Ovary (tissue), 3 donors: ENCODE measurements at regions not wholly inside any gene's neighbourhood (a gene's known extent, or its start where the extent isn't known, plus 50 kb on each side); places are given as distances from the start of the nearest gene placed in this dataset.

Experiments
- POLR2A ChIP-seq: fragments of 450-650 bp; IDR thresholded peaks from one replicate; pipeline ENCODE4 v1.6.1; 2017; ENCODE audit warnings: antibody characterized with exemption, mild to moderate bottlenecking, moderate library complexity
- TF ChIP-seq, protein P1 (sequence below), 3 donors: fragments of 450-650 bp in 2 of 3; fragments of 200-600 bp in 1 of 3; IDR thresholded peaks; one replicate each; pipeline versions ENCODE4 v1.5.1 to v1.8.0; 2016 to 2022; ENCODE audit warnings: antibody characterized with exemption in 3 of 3, mild to moderate bottlenecking in 1 of 3
- donor health status: DM: no; HTN: no; CAD: no.

DNA sequence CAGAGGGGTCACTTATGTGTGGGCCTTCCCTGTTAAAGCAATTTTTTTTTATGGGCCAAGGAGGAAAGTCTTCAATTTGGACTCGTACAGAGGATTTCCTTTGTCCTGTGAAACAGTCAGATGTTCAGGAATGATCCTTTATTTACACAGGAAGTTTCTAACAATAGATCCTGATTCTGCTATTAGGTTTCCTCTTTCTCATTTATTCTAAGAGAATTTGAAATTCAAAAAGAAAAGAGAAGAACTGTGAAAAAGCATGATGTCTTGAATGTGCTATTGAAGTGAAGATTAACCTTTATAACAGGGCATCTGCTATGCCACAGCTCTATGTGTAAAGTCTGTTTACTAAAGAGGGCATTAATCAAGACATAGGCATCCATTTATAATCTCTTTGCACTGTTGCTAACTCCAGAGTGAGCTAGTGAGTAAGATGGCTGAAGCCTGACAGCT is 105.3 kb upstream of the FAM98A start:
- TF ChIP-seq, protein P1, sequence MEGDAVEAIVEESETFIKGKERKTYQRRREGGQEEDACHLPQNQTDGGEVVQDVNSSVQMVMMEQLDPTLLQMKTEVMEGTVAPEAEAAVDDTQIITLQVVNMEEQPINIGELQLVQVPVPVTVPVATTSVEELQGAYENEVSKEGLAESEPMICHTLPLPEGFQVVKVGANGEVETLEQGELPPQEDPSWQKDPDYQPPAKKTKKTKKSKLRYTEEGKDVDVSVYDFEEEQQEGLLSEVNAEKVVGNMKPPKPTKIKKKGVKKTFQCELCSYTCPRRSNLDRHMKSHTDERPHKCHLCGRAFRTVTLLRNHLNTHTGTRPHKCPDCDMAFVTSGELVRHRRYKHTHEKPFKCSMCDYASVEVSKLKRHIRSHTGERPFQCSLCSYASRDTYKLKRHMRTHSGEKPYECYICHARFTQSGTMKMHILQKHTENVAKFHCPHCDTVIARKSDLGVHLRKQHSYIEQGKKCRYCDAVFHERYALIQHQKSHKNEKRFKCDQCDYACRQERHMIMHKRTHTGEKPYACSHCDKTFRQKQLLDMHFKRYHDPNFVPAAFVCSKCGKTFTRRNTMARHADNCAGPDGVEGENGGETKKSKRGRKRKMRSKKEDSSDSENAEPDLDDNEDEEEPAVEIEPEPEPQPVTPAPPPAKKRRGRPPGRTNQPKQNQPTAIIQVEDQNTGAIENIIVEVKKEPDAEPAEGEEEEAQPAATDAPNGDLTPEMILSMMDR (IDR thresholded peaks at IDR 0.05) = no peak
- no peak for TF ChIP-seq POLR2A
